ENCODE measurements at regions not wholly inside any gene's neighbourhood (a gene's known extent, or its start where the extent isn't known, plus 50 kb on each side); places are given as distances from the start of the nearest gene placed in this dataset.

- Mint-ChIP-seq H3K4me3 (no peak overlapping the region), H3K9me3 (no peaks in the 10 kb centered on the region), H3K4me1 (ENCODE audit: low read depth in 2 of 2) (no peaks in the 10 kb centered on the region), H3K27ac (no peak overlapping the region), H3K27me3 (peaks cover 14 to 22% of the 10 kb centered on the region in 2 donors), H3K36me3 (ENCODE audit: insufficient read depth) (no peaks in the 10 kb centered on the region)
- ATAC-seq (replicated peaks), result no peak
- no peak for DNase-seq
These were observed 377.4 kb upstream of the RGMA start for GRCh38 chr15:93466380-93466779.

- no peak overlapping the region for H3K4me3 Mint-ChIP-seq
- no peaks in the 10 kb centered on the region for H3K9me3 Mint-ChIP-seq
- peaks cover 23 to 37% of the 10 kb centered on the region in 2 donors for H3K27me3 Mint-ChIP-seq
- H3K4me1 Mint-ChIP-seq (ENCODE audit: low read depth in 2 of 2), result no peaks in the 10 kb centered on the region
- ATAC-seq (replicated peaks), result no peak
- H3K27ac Mint-ChIP-seq, result no peak overlapping the region
- no peaks in the 10 kb centered on the region for H3K36me3 Mint-ChIP-seq (ENCODE audit: insufficient read depth)
- DNase-seq, result no peak
These were observed 373.7 kb upstream of the RGMA start for GRCh38 chr15:93462690-93463089.

- no peak for ATAC-seq (replicated peaks)
- no peaks in the 10 kb centered on the region for H3K4me1 Mint-ChIP-seq (ENCODE audit: low read depth in 2 of 2)
- H3K27me3 Mint-ChIP-seq, result peaks cover 28 to 49% of the 10 kb centered on the region in 2 donors
- H3K9me3 Mint-ChIP-seq, result no peaks in the 10 kb centered on the region
- no peak for DNase-seq
- no peak overlapping the region for H3K27ac Mint-ChIP-seq
- no peaks in the 10 kb centered on the region for H3K36me3 Mint-ChIP-seq (ENCODE audit: insufficient read depth)
- H3K4me3 Mint-ChIP-seq, result no peak overlapping the region
These were observed 371.7 kb upstream of the RGMA start for GRCh38 chr15:93460717-93461116.

GRCh38 chr15:93459396-93459795, 370.4 kb upstream of the RGMA start:
- Mint-ChIP-seq H3K27me3 (peaks cover 28 to 61% of the 10 kb centered on the region in 2 donors), H3K9me3 (no peaks in the 10 kb centered on the region), H3K4me1 (ENCODE audit: low read depth in 2 of 2) (no peaks in the 10 kb centered on the region), H3K4me3 (no peak overlapping the region), H3K36me3 (ENCODE audit: insufficient read depth) (no peaks in the 10 kb centered on the region), H3K27ac (no peak overlapping the region)
- no peak for DNase-seq
- ATAC-seq (replicated peaks), result no peak

- no peak for ATAC-seq (replicated peaks)
- Mint-ChIP-seq H3K4me3 (no peak overlapping the region), H3K36me3 (ENCODE audit: insufficient read depth) (no peaks in the 10 kb centered on the region), H3K9me3 (no peaks in the 10 kb centered on the region), H3K27me3 (peaks cover 33 to 68% of the 10 kb centered on the region in 2 donors), H3K4me1 (ENCODE audit: low read depth in 2 of 2) (no peaks in the 10 kb centered on the region), H3K27ac (no peak overlapping the region)
- DNase-seq, result no peak
These were observed 369.6 kb upstream of the RGMA start for GRCh38 chr15:93458597-93458996.

GRCh38 chr15:93454788-93455187, 365.8 kb upstream of the RGMA start:
- H3K36me3 Mint-ChIP-seq (ENCODE audit: insufficient read depth), result no peaks in the 10 kb centered on the region
- no peak overlapping the region for H3K27ac Mint-ChIP-seq
- no peaks in the 10 kb centered on the region for H3K9me3 Mint-ChIP-seq
- H3K4me1 Mint-ChIP-seq (ENCODE audit: low read depth in 2 of 2), result no peaks in the 10 kb centered on the region
- peaks cover 24 to 44% of the 10 kb centered on the region in 2 donors for H3K27me3 Mint-ChIP-seq
- ATAC-seq (replicated peaks), result no peak
- no peak overlapping the region for H3K4me3 Mint-ChIP-seq
- no peak for DNase-seq

GRCh38 chr15:93452537-93453211, 363.7 kb upstream of the RGMA start:
- DNase-seq (no peak), ATAC-seq (replicated peaks) (no peak)
- no peaks in the 10 kb centered on the region for H3K9me3 Mint-ChIP-seq
- no peaks in the 10 kb centered on the region for H3K4me1 Mint-ChIP-seq (ENCODE audit: low read depth in 2 of 2)
- no peak overlapping the region for H3K4me3 Mint-ChIP-seq
- H3K27me3 Mint-ChIP-seq, result peaks cover 24 to 31% of the 10 kb centered on the region in 2 donors
- H3K36me3 Mint-ChIP-seq (ENCODE audit: insufficient read depth), result no peaks in the 10 kb centered on the region
- no peak overlapping the region for H3K27ac Mint-ChIP-seq

- no peaks in the 10 kb centered on the region for H3K36me3 Mint-ChIP-seq (ENCODE audit: insufficient read depth)
- H3K27ac Mint-ChIP-seq, result no peak overlapping the region
- no peaks in the 10 kb centered on the region for H3K9me3 Mint-ChIP-seq
- H3K27me3 Mint-ChIP-seq, result peaks cover 24 to 30% of the 10 kb centered on the region in 2 donors
- no peaks in the 10 kb centered on the region for H3K4me1 Mint-ChIP-seq (ENCODE audit: low read depth in 2 of 2)
- ATAC-seq (replicated peaks) (no peak), DNase-seq (no peak)
- H3K4me3 Mint-ChIP-seq, result no peak overlapping the region
These were observed 362.8 kb upstream of the RGMA start for GRCh38 chr15:93451822-93452221.

- no peak overlapping the region for H3K4me3 Mint-ChIP-seq
- peaks cover 20 to 30% of the 10 kb centered on the region in 2 donors for H3K27me3 Mint-ChIP-seq
- H3K36me3 Mint-ChIP-seq (ENCODE audit: insufficient read depth), result no peaks in the 10 kb centered on the region
- ATAC-seq (replicated peaks) (no peak), DNase-seq (no peak)
- no peaks in the 10 kb centered on the region for H3K9me3 Mint-ChIP-seq
- H3K27ac Mint-ChIP-seq, result no peak overlapping the region
- H3K4me1 Mint-ChIP-seq (ENCODE audit: low read depth in 2 of 2), result no peaks in the 10 kb centered on the region
These were observed 362.3 kb upstream of the RGMA start for GRCh38 chr15:93451265-93451664.

- ATAC-seq (replicated peaks) (no peak), DNase-seq (no peak)
- H3K9me3 Mint-ChIP-seq, result no peaks in the 10 kb centered on the region
- no peak overlapping the region for H3K27ac Mint-ChIP-seq
- no peaks in the 10 kb centered on the region for H3K36me3 Mint-ChIP-seq (ENCODE audit: insufficient read depth)
- no peak overlapping the region for H3K4me3 Mint-ChIP-seq
- peaks cover 15 to 19% of the 10 kb centered on the region in 2 donors for H3K27me3 Mint-ChIP-seq
- H3K4me1 Mint-ChIP-seq (ENCODE audit: low read depth in 2 of 2), result no peaks in the 10 kb centered on the region
These were observed 360.8 kb upstream of the RGMA start for GRCh38 chr15:93449798-93450197.

- no peak overlapping the region for H3K4me3 Mint-ChIP-seq
These were observed 349.3 kb upstream of the RGMA start for GRCh38 chr15:93438310-93438709.

GRCh38 chr15:93432474-93432873, 343.5 kb upstream of the RGMA start:
- peaks cover 37 to 46% of the 10 kb centered on the region in 2 donors for H3K27me3 Mint-ChIP-seq
- no peak for ATAC-seq (replicated peaks)
- no peaks in the 10 kb centered on the region for H3K4me1 Mint-ChIP-seq (ENCODE audit: low read depth in 2 of 2)
- H3K4me3 Mint-ChIP-seq, result no peak overlapping the region
- no peaks in the 10 kb centered on the region for H3K9me3 Mint-ChIP-seq
- H3K27ac Mint-ChIP-seq, result no peak overlapping the region
- no peaks in the 10 kb centered on the region for H3K36me3 Mint-ChIP-seq (ENCODE audit: insufficient read depth)
- DNase-seq, result no peak

More at GRCh38 chr15:93438310-93438709, 349.3 kb upstream of the RGMA start:
- Mint-ChIP-seq H3K27me3 (peaks cover 81 to 98% of the 10 kb centered on the region in 2 donors), H3K27ac (no peak overlapping the region), H3K4me1 (ENCODE audit: low read depth in 2 of 2) (no peaks in the 10 kb centered on the region), H3K9me3 (no peaks in the 10 kb centered on the region), H3K36me3 (ENCODE audit: insufficient read depth) (no peaks in the 10 kb centered on the region)
- ATAC-seq (replicated peaks), result no peak
- DNase-seq, result no peak

GRCh38 chr15:93428807-93429351, 339.9 kb upstream of the RGMA start:
- H3K36me3 Mint-ChIP-seq (ENCODE audit: insufficient read depth), result no peaks in the 10 kb centered on the region
- no peaks in the 10 kb centered on the region for H3K4me1 Mint-ChIP-seq (ENCODE audit: low read depth in 2 of 2)
- no peaks in the 10 kb centered on the region for H3K9me3 Mint-ChIP-seq
- peaks cover 31 to 34% of the 10 kb centered on the region in 2 donors for H3K27me3 Mint-ChIP-seq
- no peak overlapping the region for H3K4me3 Mint-ChIP-seq
- H3K27ac Mint-ChIP-seq, result no peak overlapping the region
- ATAC-seq (replicated peaks), result no peak
- no peak for DNase-seq

GRCh38 chr15:93428150-93428549, 339.1 kb upstream of the RGMA start:
- Mint-ChIP-seq H3K4me3 (no peak overlapping the region), H3K27me3 (peaks cover 31 to 34% of the 10 kb centered on the region in 2 donors), H3K9me3 (no peaks in the 10 kb centered on the region), H3K4me1 (ENCODE audit: low read depth in 2 of 2) (no peaks in the 10 kb centered on the region), H3K36me3 (ENCODE audit: insufficient read depth) (no peaks in the 10 kb centered on the region), H3K27ac (no peak overlapping the region)
- ATAC-seq (replicated peaks) (no peak), DNase-seq (no peak)

Data from effector memory CD8-positive, alpha-beta T cell (primary cell).